H1 (cell line): ENCODE measurements at regions not wholly inside any gene's neighbourhood (a gene's known extent, or its start where the extent isn't known, plus 50 kb on each side); places are given as distances from the start of the nearest gene placed in this dataset.
A peak's percentile ranks its signal among the peaks of the same experiment; 100 is the strongest.

Experiments used
- CTCF ChIA-PET: fragments of 300-600 bp; sonication (Branson Sonifier 250); formaldehyde crosslinking; loops from one replicate; lab custom pipeline; 2021; ENCODE audit not compliant: partially characterized antibody; lab: Charles Lee
- POLR2A ChIA-PET: fragments of 300-600 bp; sonication (Branson Sonifier 250); formaldehyde crosslinking; loops from one replicate; lab custom pipeline; 2021; ENCODE audit warnings: inconsistent platforms; ENCODE audit not compliant: partially characterized antibody; lab: Charles Lee
- DNase-seq, 2 experiments: peaks; one replicate each; pipeline versions ENCODE4 v3.0.0 to v3.0.0-alpha.2; 2010 to 2022; ENCODE audit warnings: low spot score in 2 of 2, low read depth in 1 of 2, mixed read lengths in 1 of 2
- FAIRE-seq: peaks from 2 replicates; lab custom pipeline; 2011; peaks lifted over from hg19 to GRCh38; lab: Jason Lieb, UNC
- H2AFZ ChIP-seq: 2 replicates; pipeline ENCODE4 v1.8.1; 2012; ENCODE audit warnings: low read length, inconsistent platforms
- H2AK5ac ChIP-seq: 2 replicates; pipeline ENCODE4 v1.6.1; 2013; ENCODE audit warnings: low read depth, low read length
- H2BK120ac ChIP-seq: replicated peaks from 2 replicates; pipeline ENCODE3; 2013; ENCODE audit warnings: low read depth, low read length, inconsistent platforms
- H2BK12ac ChIP-seq: 2 replicates; pipeline ENCODE4 v1.6.1; 2013; ENCODE audit warnings: low read depth, low read length
- H2BK15ac ChIP-seq: 2 replicates; pipeline ENCODE4 v1.6.1; 2013; ENCODE audit warnings: low read length
- H2BK20ac ChIP-seq: 2 replicates; pipeline ENCODE4 v1.6.1; 2013; ENCODE audit warnings: low read length
- H2BK5ac ChIP-seq: 2 replicates; pipeline ENCODE4 v1.6.1; 2013; ENCODE audit warnings: low read depth, low read length
- H3K14ac ChIP-seq: 2 replicates; pipeline ENCODE4 v1.6.1; 2013; ENCODE audit warnings: inconsistent platforms; ENCODE audit not compliant: insufficient read length
- H3K18ac ChIP-seq: 2 replicates; pipeline ENCODE4 v1.6.1; 2013; ENCODE audit warnings: low read length; ENCODE audit errors: extremely low read depth
- H3K23ac ChIP-seq: 2 replicates; pipeline ENCODE4 v1.6.1; 2013; ENCODE audit warnings: inconsistent platforms; ENCODE audit not compliant: insufficient read length
- H3K23me2 ChIP-seq: 2 replicates; pipeline ENCODE4 v1.6.1; 2013; ENCODE audit warnings: low read depth, low read length
- H3K27ac ChIP-seq: 2 replicates; pipeline ENCODE4 v1.6.1; 2011; ENCODE audit warnings: low read depth, low read length, inconsistent platforms
- H3K27me3 ChIP-seq, 4 experiments: replicated peaks in 1 of 4; 1 replicate in 1 of 4; 2 replicates in 3 of 4; pipeline versions ENCODE4 v1.6.1 to v1.8.1; 2011 to 2013; ENCODE audit warnings: low read length in 3 of 4, mild to moderate bottlenecking in 3 of 4, inconsistent platforms in 2 of 4, mixed read lengths in 2 of 4, moderate library complexity in 1 of 4; ENCODE audit not compliant: control insufficient read depth in 3 of 4, insufficient read depth in 3 of 4; ENCODE audit errors: extremely low read depth in 1 of 4
- H3K36me3 ChIP-seq, 4 experiments: 2 replicates each; pipeline versions ENCODE4 v1.6.1 to v1.8.1; 2011 to 2013; ENCODE audit warnings: mild to moderate bottlenecking in 4 of 4, low read length in 3 of 4, moderate library complexity in 2 of 4, control low read depth in 1 of 4, inconsistent platforms in 1 of 4; ENCODE audit not compliant: insufficient read depth in 4 of 4, control insufficient read depth in 2 of 4
- H3K4ac ChIP-seq: replicated peaks from 2 replicates; pipeline ENCODE3; 2013; ENCODE audit warnings: low read length, low read depth, mixed read lengths, inconsistent platforms; ENCODE audit not compliant: insufficient read length
- H3K4me1 ChIP-seq, 4 experiments: replicated peaks in 1 of 4; 1 replicate in 1 of 4; 2 replicates in 3 of 4; pipeline versions ENCODE4 v1.6.1 to v1.8.1; 2011 to 2013; ENCODE audit warnings: low read length in 3 of 4, inconsistent platforms in 2 of 4, mixed read lengths in 1 of 4; ENCODE audit not compliant: insufficient read depth in 4 of 4, control insufficient read depth in 3 of 4
- H3K4me2 ChIP-seq, 2 experiments: 2 replicates each; pipeline versions ENCODE4 v1.6.1 to v1.8.1; 2011 to 2013; ENCODE audit warnings: low read depth in 2 of 2, low read length in 2 of 2, control low read depth in 1 of 2, inconsistent platforms in 1 of 2, mild to moderate bottlenecking in 1 of 2; ENCODE audit not compliant: insufficient read depth in 1 of 2
- H3K4me3 ChIP-seq, 4 experiments: fragments of 200-600, 300-600 bp in 1 of 4; sonication (generic), shearing (Covaris generic), sonication (Bioruptor Twin) in 1 of 4; 2 replicates each; pipeline versions ENCODE4 v1.5.1 to v1.8.1; 2011 to 2016; ENCODE audit warnings: low read length in 4 of 4, low read depth in 3 of 4, control low read depth in 2 of 4, inconsistent platforms in 2 of 4, mild to moderate bottlenecking in 2 of 4, mixed read lengths in 1 of 4, moderate library complexity in 1 of 4; ENCODE audit not compliant: insufficient read depth in 2 of 4; ENCODE audit errors: extremely low read depth in 1 of 4
- H3K56ac ChIP-seq: replicated peaks from 2 replicates; pipeline ENCODE3; 2013; ENCODE audit warnings: low read depth, mild to moderate bottlenecking, mixed read lengths, low read length, inconsistent platforms; ENCODE audit not compliant: insufficient read length
- H3K79me1 ChIP-seq: 2 replicates; pipeline ENCODE4 v1.6.1; 2013; ENCODE audit warnings: low read depth, low read length, control low read depth
- H3K79me2 ChIP-seq, 2 experiments: 2 replicates each; pipeline versions ENCODE4 v1.6.1 to v1.8.1; 2012 to 2013; ENCODE audit warnings: low read length in 2 of 2, mild to moderate bottlenecking in 2 of 2, inconsistent platforms in 1 of 2; ENCODE audit not compliant: insufficient read depth in 2 of 2, control insufficient read depth in 1 of 2
- H3K9ac ChIP-seq, 4 experiments: replicated peaks in 1 of 4; 1 replicate in 1 of 4; 2 replicates in 3 of 4; pipeline versions ENCODE4 v1.6.1 to v1.8.1; 2011 to 2013; ENCODE audit warnings: low read depth in 3 of 4, low read length in 3 of 4, control low read depth in 2 of 4, mild to moderate bottlenecking in 2 of 4, moderate library complexity in 2 of 4, inconsistent platforms in 1 of 4; ENCODE audit errors: extremely low read depth in 1 of 4
- H3K9me3 ChIP-seq, 2 experiments: 2 replicates each; pipeline versions ENCODE4 v1.6.1 to v1.8.1; 2012 to 2013; ENCODE audit warnings: mild to moderate bottlenecking in 2 of 2, moderate library complexity in 2 of 2, control low read depth in 1 of 2, inconsistent platforms in 1 of 2, low read depth in 1 of 2, low read length in 1 of 2, mixed read lengths in 1 of 2; ENCODE audit not compliant: insufficient read depth in 2 of 2
- H4K20me1 ChIP-seq, 2 experiments: replicated peaks in 1 of 2; 2 replicates each; pipeline versions ENCODE3 to v1.8.1; 2011 to 2013; ENCODE audit warnings: inconsistent platforms in 2 of 2, low read length in 2 of 2, mild to moderate bottlenecking in 1 of 2; ENCODE audit not compliant: insufficient read depth in 2 of 2, control insufficient read depth in 1 of 2
- H4K5ac ChIP-seq: 2 replicates; pipeline ENCODE4 v1.6.1; 2013; ENCODE audit warnings: low read length, low read depth, mixed read lengths, inconsistent platforms; ENCODE audit not compliant: insufficient read length
- H4K8ac ChIP-seq: 2 replicates; pipeline ENCODE4 v1.8.0; 2013; ENCODE audit warnings: mild to moderate bottlenecking, moderate library complexity, low read length, inconsistent platforms; ENCODE audit not compliant: insufficient read depth; ENCODE audit errors: extremely low read depth
- H4K91ac ChIP-seq: replicated peaks from 2 replicates; pipeline ENCODE3; 2013; ENCODE audit warnings: low read length, mixed read lengths, inconsistent platforms; ENCODE audit not compliant: insufficient read length
- EP300 ChIP-seq, 2 experiments: IDR thresholded peaks; 1 replicate in 1 of 2; 2 replicates in 1 of 2; pipeline ENCODE4 v1.6.1; 2011 to 2012; ENCODE audit warnings: low read depth in 2 of 2, low read length in 2 of 2, mild to moderate bottlenecking in 2 of 2, borderline replicate concordance in 1 of 2, inconsistent platforms in 1 of 2, moderate library complexity in 1 of 2
- GABPA ChIP-seq: IDR thresholded peaks from 2 replicates; pipeline ENCODE4 v1.6.1; 2011; ENCODE audit warnings: mild to moderate bottlenecking, low read length, moderate library complexity, borderline replicate concordance; ENCODE audit not compliant: insufficient read depth
- WGBS, 2 experiments: shearing (Covaris generic) in 1 of 2; methylation state at CpG; one replicate each; pipeline versions ENCODE4 v1.1.6 to v1.1.7; 2013 to 2015; ENCODE audit warnings: low lambda C conversion rate in 2 of 2, mixed read lengths in 2 of 2, inconsistent platforms in 1 of 2, low coverage in 1 of 2, missing lambda C conversion rate in 1 of 2; ENCODE audit not compliant: insufficient replicate concordance in 2 of 2, insufficient coverage in 1 of 2, insufficient read length in 1 of 2; ENCODE audit errors: extremely low coverage in 1 of 2, missing lambda C conversion rate in 1 of 2; 5-methylcytosine and 5-hydroxymethylcytosine counted together

- H4K91ac ChIP-seq, result no peak overlapping the region
- no peak overlapping the region for H3K4ac ChIP-seq
- TF ChIP-seq EP300 (IDR thresholded peaks at IDR 0.05; ENCODE audit: borderline replicate concordance in 1 of 2, low read depth in 2 of 2, low read length in 2 of 2), result no peak
- no peak for TF ChIP-seq GABPA
Measured at GRCh38 chr16:9351841-9352434, 260.5 kb downstream of the HAPSTR1 start.

More at GRCh38 chr16:9351841-9352434, 260.5 kb downstream of the HAPSTR1 start:
- no peaks in the 10 kb centered on the region for H3K4me1 ChIP-seq
- H4K20me1 ChIP-seq, result no peaks in the 10 kb centered on the region
- H3K56ac ChIP-seq, result no peak overlapping the region
- H2BK12ac ChIP-seq, result no peak overlapping the region
- H2BK120ac ChIP-seq, result no peak overlapping the region
- FAIRE-seq (no peak), DNase-seq (peak in 1 of 2 experiments; percentile 16)
- H2AK5ac ChIP-seq, result no peak overlapping the region
- no peak overlapping the region for H2BK20ac ChIP-seq
- H3K4me2 ChIP-seq, result no peak overlapping the region
- no peak overlapping the region for H3K18ac ChIP-seq
- H2BK15ac ChIP-seq, result no peak overlapping the region
- H3K14ac ChIP-seq, result no peak overlapping the region
- no peaks in the 10 kb centered on the region for H3K27me3 ChIP-seq
- H3K27ac ChIP-seq, result no peak overlapping the region
- CTCF ChIA-PET, result interaction anchor here (1.0 to 1.5 kb wide), 3 partner anchors 8 to 54 kb away, joined by 3 to 4 read pairs (median 3); no protein-coding TSS in a partner anchor
- no peaks in the 10 kb centered on the region for H3K79me2 ChIP-seq
- no peak overlapping the region for H3K9ac ChIP-seq
- peaks cover 0 to 9% of the 10 kb centered on the region in 2 experiments; a peak in 3 of 4 replicates for H3K9me3 ChIP-seq
- H4K5ac ChIP-seq, result no peak overlapping the region
- 100% methylated on average over 1 of the region's 1 CpG; no CpG with 5 or more reads in 1 of the 2 experiments for WGBS, 2 experiments
- no peak overlapping the region for H2AFZ ChIP-seq
- H4K8ac ChIP-seq, result no peak overlapping the region
- no peak overlapping the region for H2BK5ac ChIP-seq
- H3K36me3 ChIP-seq, result no peaks in the 10 kb centered on the region
- no peak overlapping the region for H3K23ac ChIP-seq
- H3K79me1 ChIP-seq, result no peaks in the 10 kb centered on the region
- no peaks in the 10 kb centered on the region for H3K23me2 ChIP-seq
- POLR2A ChIA-PET, result interaction anchor here (1.1 kb wide), 1 partner anchor 12 kb away, joined by 3 read pairs; no protein-coding TSS in a partner anchor
- H3K4me3 ChIP-seq, result no peak overlapping the region
